Progenitor cell of endocrine pancreas (in vitro differentiated cells): ENCODE measurements at regions not wholly inside any gene's neighbourhood (a gene's known extent, or its start where the extent isn't known, plus 50 kb on each side); places are given as distances from the start of the nearest gene placed in this dataset.

ENCODE experiments used
- DNase-seq: peaks from one replicate; pipeline ENCODE4 v3.0.0; 2021; ENCODE audit warnings: low spot score; ENCODE audit not compliant: unreplicated experiment
- H3K27ac Mint-ChIP-seq: 2 replicates; pipeline ENCODE4 v1.8.0; 2021; ENCODE audit warnings: mild to moderate bottlenecking, moderate library complexity, mixed read lengths
- H3K27me3 Mint-ChIP-seq: 2 replicates; pipeline ENCODE4 v1.8.0; 2021; ENCODE audit warnings: mixed read lengths
- H3K36me3 Mint-ChIP-seq: 2 replicates; pipeline ENCODE4 v1.8.0; 2022; ENCODE audit warnings: mixed read lengths; ENCODE audit not compliant: insufficient read depth
- H3K4me1 Mint-ChIP-seq: 2 replicates; pipeline ENCODE4 v1.8.0; 2021; ENCODE audit warnings: low read depth, mixed read lengths
- H3K4me3 Mint-ChIP-seq: 2 replicates; pipeline ENCODE4 v1.8.0; 2021; ENCODE audit warnings: low read depth, mild to moderate bottlenecking, moderate library complexity, mixed read lengths
- H3K9me3 Mint-ChIP-seq: 2 replicates; pipeline ENCODE4 v1.8.0; 2021; ENCODE audit warnings: low read depth, mixed read lengths
- CTCF ChIP-seq: fragments of 200-600 bp; sonication (generic); IDR thresholded peaks from one replicate; pipeline ENCODE4 v1.5.0; 2021; ENCODE audit warnings: antibody characterized with exemption, mild to moderate bottlenecking; ENCODE audit not compliant: unreplicated experiment

- no peak for TF ChIP-seq CTCF
- Mint-ChIP-seq H3K27ac (no peak overlapping the region), H3K27me3 (no peaks in the 10 kb centered on the region), H3K9me3 (no peaks in the 10 kb centered on the region), H3K4me3 (no peak overlapping the region), H3K36me3 (no peaks in the 10 kb centered on the region), H3K4me1 (peaks cover 4% of the 10 kb centered on the region)
- no peak for DNase-seq
Measured at GRCh38 chr3:82229397-82229796, 468.0 kb upstream of the GBE1 start.

GRCh38 chr3:82224661-82225060, 463.2 kb upstream of the GBE1 start:
- peaks cover 16% of the 10 kb centered on the region for H3K9me3 Mint-ChIP-seq
- TF ChIP-seq CTCF, result no peak
- peaks cover 11% of the 10 kb centered on the region for H3K4me1 Mint-ChIP-seq
- no peaks in the 10 kb centered on the region for H3K27me3 Mint-ChIP-seq
- H3K27ac Mint-ChIP-seq, result no peak overlapping the region
- no peak for DNase-seq
- H3K36me3 Mint-ChIP-seq, result no peaks in the 10 kb centered on the region
- H3K4me3 Mint-ChIP-seq, result no peak overlapping the region

GRCh38 chr3:82222401-82222800, 461.0 kb upstream of the GBE1 start:
- Mint-ChIP-seq H3K4me1 (peaks cover 8% of the 10 kb centered on the region), H3K27ac (no peak overlapping the region), H3K4me3 (no peak overlapping the region), H3K36me3 (no peaks in the 10 kb centered on the region), H3K9me3 (peaks cover 16% of the 10 kb centered on the region), H3K27me3 (no peaks in the 10 kb centered on the region)
- TF ChIP-seq CTCF, result no peak
- no peak for DNase-seq

GRCh38 chr3:82217571-82217970, 456.1 kb upstream of the GBE1 start:
- Mint-ChIP-seq H3K36me3 (no peaks in the 10 kb centered on the region), H3K9me3 (peaks cover 11% of the 10 kb centered on the region), H3K27ac (no peak overlapping the region), H3K4me1 (peaks cover 6% of the 10 kb centered on the region), H3K27me3 (no peaks in the 10 kb centered on the region), H3K4me3 (no peak overlapping the region)
- no peak for TF ChIP-seq CTCF
- DNase-seq, result no peak

- TF ChIP-seq CTCF, result no peak
Measured at GRCh38 chr3:82208002-82208710, 446.7 kb upstream of the GBE1 start.

More at GRCh38 chr3:82208002-82208710, 446.7 kb upstream of the GBE1 start:
- Mint-ChIP-seq H3K27me3 (no peaks in the 10 kb centered on the region), H3K36me3 (no peaks in the 10 kb centered on the region), H3K27ac (no peak overlapping the region), H3K4me3 (no peak overlapping the region), H3K4me1 (no peaks in the 10 kb centered on the region), H3K9me3 (no peaks in the 10 kb centered on the region)
- no peak for DNase-seq
